ENCODE measurements at regions not wholly inside any gene's neighbourhood (a gene's known extent, or its start where the extent isn't known, plus 50 kb on each side); places are given as distances from the start of the nearest gene placed in this dataset.

GRCh38 chr1:19536519-19536918 lies 51.2 kb upstream of the CAPZB start:
- WGBS, 2 donors, result 97 to 99% methylated on average over 6 of the region's 6 CpGs
- H3K27ac ChIP-seq (ENCODE audit: low read depth in 1 of 2, low read length in 1 of 2), result no peak overlapping the region

GRCh38 chr1:19535214-19535613 lies 49.9 kb upstream of the CAPZB start:
- Histone ChIP-seq H3K4me3 (no peak overlapping the region), H3K36me3 (ENCODE audit: control insufficient read depth in 4 of 4, insufficient read depth in 4 of 4, low read length in 4 of 4) (no peaks in the 10 kb centered on the region), H3K4me1 (ENCODE audit: control insufficient read depth in 5 of 5, insufficient read depth in 5 of 5, low read length in 5 of 5) (peaks cover 0 to 7% (median 0%) of the 10 kb centered on the region in 5 donors), H3K9me3 (ENCODE audit: control insufficient read depth in 4 of 4, insufficient read depth in 3 of 4, low read length in 3 of 4) (peaks cover 0 to 5% (median 1%) of the 10 kb centered on the region in 4 donors), H3K9ac (ENCODE audit: insufficient read depth in 1 of 2, low read length in 2 of 2) (no peak overlapping the region), H3K27me3 (ENCODE audit: control insufficient read depth in 3 of 3, insufficient read depth in 3 of 3, low read length in 2 of 3) (no peaks in the 10 kb centered on the region), H3K27ac (ENCODE audit: low read depth in 1 of 2, low read length in 1 of 2) (no peak overlapping the region)
- no peak for TF ChIP-seq CTCF (IDR thresholded peaks at IDR 0.05; ENCODE audit: control extremely low read depth, extremely low read depth)
- ATAC-seq (ENCODE audit: insufficient read depth, low FRiP score) (no peak), DNase-seq (no peak)
- WGBS, 2 donors, result 91% methylated on average over 3 of the region's 3 CpGs

More at GRCh38 chr1:19536519-19536918, 51.2 kb upstream of the CAPZB start:
- H3K4me3 ChIP-seq, result no peak overlapping the region
- no peak for ATAC-seq (ENCODE audit: insufficient read depth, low FRiP score)
- no peak for TF ChIP-seq CTCF (IDR thresholded peaks at IDR 0.05; ENCODE audit: control extremely low read depth, extremely low read depth)
- peaks cover 0 to 7% (median 0%) of the 10 kb centered on the region in 5 donors for H3K4me1 ChIP-seq (ENCODE audit: control insufficient read depth in 5 of 5, insufficient read depth in 5 of 5, low read length in 5 of 5)
- H3K27me3 ChIP-seq (ENCODE audit: control insufficient read depth in 3 of 3, insufficient read depth in 3 of 3, low read length in 2 of 3), result no peaks in the 10 kb centered on the region
- H3K9ac ChIP-seq (ENCODE audit: insufficient read depth in 1 of 2, low read length in 2 of 2), result no peak overlapping the region
- peaks cover 0 to 4% (median 1%) of the 10 kb centered on the region in 4 donors for H3K9me3 ChIP-seq (ENCODE audit: control insufficient read depth in 4 of 4, insufficient read depth in 3 of 4, low read length in 3 of 4)
- no peaks in the 10 kb centered on the region for H3K36me3 ChIP-seq (ENCODE audit: control insufficient read depth in 4 of 4, insufficient read depth in 4 of 4, low read length in 4 of 4)
- no peak for DNase-seq

Data from lung (tissue), 11 donors.